ENCODE measurements at regions not wholly inside any gene's neighbourhood (a gene's known extent, or its start where the extent isn't known, plus 50 kb on each side); places are given as distances from the start of the nearest gene placed in this dataset.

- TF ChIP-seq TCF12 (IDR thresholded peaks at IDR 0.05; ENCODE audit: low read depth) = no peak
- no peak for TF ChIP-seq USF1 (IDR thresholded peaks at IDR 0.05)
- no peak for TF ChIP-seq MAX (IDR thresholded peaks at IDR 0.05)
- TF ChIP-seq YY1 (IDR thresholded peaks at IDR 0.05; ENCODE audit: low read depth) = no peak
- TF ChIP-seq TAF1 (IDR thresholded peaks at IDR 0.05; ENCODE audit: low read depth) = no peak
Observed at GRCh38 chr2:138942466-138942865, 162.3 kb upstream of the NXPH2 start.

All from Ishikawa (cell line).